ENCODE measurements at regions not wholly inside any gene's neighbourhood (a gene's known extent, or its start where the extent isn't known, plus 50 kb on each side); places are given as distances from the start of the nearest gene placed in this dataset.

DNA sequence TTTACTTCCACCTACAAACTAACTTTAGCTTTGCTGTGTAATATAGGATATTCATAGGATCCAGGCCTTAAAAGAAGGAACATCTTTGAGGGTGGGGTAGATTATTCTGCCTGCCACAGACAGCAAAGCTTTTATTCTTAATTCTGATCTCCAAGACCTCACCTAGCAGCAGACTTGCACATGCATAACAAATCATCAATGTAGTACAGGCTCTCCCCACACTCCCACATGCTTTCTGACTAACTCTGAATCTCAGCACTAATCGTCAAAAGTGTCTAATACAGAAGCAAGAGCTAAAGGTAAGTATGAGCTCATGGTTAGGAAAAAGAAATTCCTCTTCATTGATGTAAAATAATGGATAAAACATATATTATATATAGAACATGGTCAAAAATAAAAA is 1468.5 kb upstream of the B3GALT2 start:
- TF ChIP-seq POLR2A (IDR thresholded peaks at IDR 0.05; ENCODE audit: low read length): no peak
- TF ChIP-seq RAD21 (conservative IDR thresholded peaks at IDR 0.05 in 1 of 2, IDR thresholded peaks at IDR 0.05 in 1 of 2): no peak

All from A549 (cell line).